Hematopoietic multipotent progenitor cell (in vitro differentiated cells): ENCODE measurements at regions not wholly inside any gene's neighbourhood (a gene's known extent, or its start where the extent isn't known, plus 50 kb on each side); places are given as distances from the start of the nearest gene placed in this dataset.
"Not testable (repeated sequence)": the region's sequence is repeated elsewhere in the genome, so short reads cannot be mapped to it uniquely, and the experiment has no call there.

Source experiments
- DNase-seq, 3 donors: peaks; one replicate each; pipeline ENCODE4 v3.0.0-alpha.2; 2011 to 2015; ENCODE audit warnings: low read depth in 2 of 3, low spot score in 2 of 3

- DNase-seq: no peak
Measured at GRCh38 chr22:25482091-25482760, 82.2 kb upstream of the GRK3 start.

- no peak for DNase-seq
Measured at GRCh38 chr22:25482868-25483639, 81.4 kb upstream of the GRK3 start.

GRCh38 chr22:25483931-25484330 lies 80.5 kb upstream of the GRK3 start:
- no peak for DNase-seq

GRCh38 chr22:25484521-25485315 lies 79.8 kb upstream of the GRK3 start:
- DNase-seq: no peak

GRCh38 chr22:25485626-25486545 lies 78.6 kb upstream of the GRK3 start:
- no peak for DNase-seq

- no peak for DNase-seq
Measured at GRCh38 chr22:25487508-25487907, 77.0 kb upstream of the GRK3 start.

GRCh38 chr22:25488244-25489020 lies 76.0 kb upstream of the GRK3 start:
- no peak for DNase-seq

GRCh38 chr22:25489947-25490346 lies 74.5 kb upstream of the GRK3 start:
- DNase-seq: no peak

GRCh38 chr22:25490896-25491295 lies 73.6 kb upstream of the GRK3 start:
- DNase-seq: no peak

GRCh38 chr22:25492162-25492561 lies 72.3 kb upstream of the GRK3 start:
- no peak for DNase-seq

- DNase-seq: peak in 2 of 3 donors; percentile 47 to 87
Measured at GRCh38 chr22:25492841-25493734, 71.4 kb upstream of the GRK3 start.

- DNase-seq: no peak
Measured at GRCh38 chr22:25493794-25494193, 70.7 kb upstream of the GRK3 start.

GRCh38 chr22:25494774-25495173 lies 69.7 kb upstream of the GRK3 start:
- peak in 2 of 3 donors; percentile 65 to 81 for DNase-seq

- DNase-seq: peak in 1 of 3 donors; percentile 41
Measured at GRCh38 chr22:25495285-25495684, 69.2 kb upstream of the GRK3 start.

- DNase-seq: no peak
Measured at GRCh38 chr22:25496396-25497064, 67.9 kb upstream of the GRK3 start.

GRCh38 chr22:25497181-25497641 lies 67.3 kb upstream of the GRK3 start:
- no peak for DNase-seq

- no peak for DNase-seq
Measured at GRCh38 chr22:25497716-25498115, 66.8 kb upstream of the GRK3 start.

GRCh38 chr22:25500671-25501070 lies 63.8 kb upstream of the GRK3 start:
- DNase-seq: not testable (repeated sequence)
